Suprapubic skin (tissue), 4 donors: ENCODE measurements at regions not wholly inside any gene's neighbourhood (a gene's known extent, or its start where the extent isn't known, plus 50 kb on each side); places are given as distances from the start of the nearest gene placed in this dataset.

Experiments used
- EP300 ChIP-seq: sonication (generic); formaldehyde crosslinking; IDR thresholded peaks from one replicate; pipeline ENCODE4 v1.6.1; 2017; ENCODE audit warnings: antibody characterized with exemption
- POLR2AphosphoS5 ChIP-seq, 3 donors: sonication (generic); formaldehyde crosslinking; IDR thresholded peaks; one replicate each; pipeline ENCODE4 v1.6.1; 2017; ENCODE audit warnings: antibody characterized with exemption in 3 of 3

- TF ChIP-seq POLR2AphosphoS5 (IDR thresholded peaks at IDR 0.05) (no peak), EP300 (no peak)
Measured at GRCh38 chr7:1372063-1372462, 87.2 kb downstream of the MICALL2 start.
